ENCODE measurements at regions not wholly inside any gene's neighbourhood (a gene's known extent, or its start where the extent isn't known, plus 50 kb on each side); places are given as distances from the start of the nearest gene placed in this dataset.

GRCh38 chr14:104386151-104386841 is 193.3 kb upstream of the C14orf180 start:
- DNase-seq (ENCODE audit: low read depth, low spot score), result no peak

GRCh38 chr14:104387022-104388010 is 192.2 kb upstream of the C14orf180 start:
- DNase-seq (ENCODE audit: low read depth, low spot score), result no peak

GRCh38 chr14:104388011-104388521 is 191.5 kb upstream of the C14orf180 start:
- DNase-seq (ENCODE audit: low read depth, low spot score), result no peak

- no peak for DNase-seq (ENCODE audit: low read depth, low spot score)
These were observed 190.8 kb upstream of the C14orf180 start for GRCh38 chr14:104388541-104389325.

GRCh38 chr14:104389326-104390220 is 190.0 kb upstream of the C14orf180 start:
- no peak for DNase-seq (ENCODE audit: low read depth, low spot score)

- DNase-seq (ENCODE audit: low read depth, low spot score), result no peak
These were observed 189.2 kb upstream of the C14orf180 start for GRCh38 chr14:104390221-104390931.

- DNase-seq (ENCODE audit: low read depth, low spot score), result no peak
These were observed 188.3 kb upstream of the C14orf180 start for GRCh38 chr14:104390941-104391901.

GRCh38 chr14:104392001-104392395 is 187.6 kb upstream of the C14orf180 start:
- DNase-seq (ENCODE audit: low read depth, low spot score), result no peak

GRCh38 chr14:104392396-104393198 is 187.0 kb upstream of the C14orf180 start:
- no peak for DNase-seq (ENCODE audit: low read depth, low spot score)

- DNase-seq (ENCODE audit: low read depth, low spot score), result no peak
These were observed 186.2 kb upstream of the C14orf180 start for GRCh38 chr14:104393199-104393897.

- no peak for DNase-seq (ENCODE audit: low read depth, low spot score)
These were observed 185.6 kb upstream of the C14orf180 start for GRCh38 chr14:104393898-104394381.

- no peak for DNase-seq (ENCODE audit: low read depth, low spot score)
These were observed 185.1 kb upstream of the C14orf180 start for GRCh38 chr14:104394409-104394851.

GRCh38 chr14:104395276-104395675 is 184.3 kb upstream of the C14orf180 start:
- no peak for DNase-seq (ENCODE audit: low read depth, low spot score)

GRCh38 chr14:104395941-104396681 is 183.5 kb upstream of the C14orf180 start:
- no peak for DNase-seq (ENCODE audit: low read depth, low spot score)

- no peak for DNase-seq (ENCODE audit: low read depth, low spot score)
These were observed 182.7 kb upstream of the C14orf180 start for GRCh38 chr14:104396682-104397470.

GRCh38 chr14:104397956-104398355 is 181.6 kb upstream of the C14orf180 start:
- no peak for DNase-seq (ENCODE audit: low read depth, low spot score)

All from ELF-1 (cell line).